ENCODE measurements at regions not wholly inside any gene's neighbourhood (a gene's known extent, or its start where the extent isn't known, plus 50 kb on each side); places are given as distances from the start of the nearest gene placed in this dataset.

DNA sequence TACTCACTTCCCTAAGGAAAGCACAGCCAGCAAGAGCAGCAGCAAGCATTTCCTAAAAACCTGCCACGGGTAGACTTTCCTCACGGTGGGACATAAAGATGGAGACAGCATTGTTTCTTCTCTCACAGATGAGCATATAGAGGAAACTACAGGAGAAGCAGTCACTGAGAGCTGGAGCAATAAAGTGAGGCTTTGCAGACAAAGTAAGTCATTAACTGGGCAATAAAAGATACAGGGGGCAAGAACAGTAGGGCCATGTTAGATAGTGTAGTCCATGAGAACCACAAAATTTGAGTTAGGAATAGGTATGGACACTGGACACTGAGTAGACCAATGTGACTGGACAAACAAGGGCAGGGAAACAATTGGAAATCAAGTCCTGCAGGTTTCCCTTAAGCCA lies 240.1 kb upstream of the NFIA start:
- TF ChIP-seq, protein P1, sequence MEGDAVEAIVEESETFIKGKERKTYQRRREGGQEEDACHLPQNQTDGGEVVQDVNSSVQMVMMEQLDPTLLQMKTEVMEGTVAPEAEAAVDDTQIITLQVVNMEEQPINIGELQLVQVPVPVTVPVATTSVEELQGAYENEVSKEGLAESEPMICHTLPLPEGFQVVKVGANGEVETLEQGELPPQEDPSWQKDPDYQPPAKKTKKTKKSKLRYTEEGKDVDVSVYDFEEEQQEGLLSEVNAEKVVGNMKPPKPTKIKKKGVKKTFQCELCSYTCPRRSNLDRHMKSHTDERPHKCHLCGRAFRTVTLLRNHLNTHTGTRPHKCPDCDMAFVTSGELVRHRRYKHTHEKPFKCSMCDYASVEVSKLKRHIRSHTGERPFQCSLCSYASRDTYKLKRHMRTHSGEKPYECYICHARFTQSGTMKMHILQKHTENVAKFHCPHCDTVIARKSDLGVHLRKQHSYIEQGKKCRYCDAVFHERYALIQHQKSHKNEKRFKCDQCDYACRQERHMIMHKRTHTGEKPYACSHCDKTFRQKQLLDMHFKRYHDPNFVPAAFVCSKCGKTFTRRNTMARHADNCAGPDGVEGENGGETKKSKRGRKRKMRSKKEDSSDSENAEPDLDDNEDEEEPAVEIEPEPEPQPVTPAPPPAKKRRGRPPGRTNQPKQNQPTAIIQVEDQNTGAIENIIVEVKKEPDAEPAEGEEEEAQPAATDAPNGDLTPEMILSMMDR (IDR thresholded peaks at IDR 0.05) = no peak
- TF ChIP-seq POLR2A (IDR thresholded peaks at IDR 0.05) = no peak
